Osteocyte (in vitro differentiated cells): ENCODE measurements at regions not wholly inside any gene's neighbourhood (a gene's known extent, or its start where the extent isn't known, plus 50 kb on each side); places are given as distances from the start of the nearest gene placed in this dataset.

Experiments used
- DNase-seq: peaks from one replicate; pipeline ENCODE4 v3.0.0; 2021; ENCODE audit warnings: mixed read lengths; ENCODE audit not compliant: unreplicated experiment; ENCODE audit errors: extremely low spot score
- H3K27ac Mint-ChIP-seq: one replicate; pipeline ENCODE4 v1.8.0; 2021; ENCODE audit warnings: mild to moderate bottlenecking, mixed read lengths; ENCODE audit not compliant: unreplicated experiment
- H3K27me3 Mint-ChIP-seq: one replicate; pipeline ENCODE4 v1.8.0; 2021; ENCODE audit warnings: mixed read lengths; ENCODE audit not compliant: unreplicated experiment
- H3K36me3 Mint-ChIP-seq: one replicate; pipeline ENCODE4 v1.8.0; 2021; ENCODE audit warnings: mixed read lengths; ENCODE audit not compliant: unreplicated experiment
- H3K4me1 Mint-ChIP-seq: one replicate; pipeline ENCODE4 v1.8.0; 2021; ENCODE audit warnings: mixed read lengths; ENCODE audit not compliant: unreplicated experiment
- H3K4me3 Mint-ChIP-seq: one replicate; pipeline ENCODE4 v1.8.0; 2021; ENCODE audit warnings: mild to moderate bottlenecking, moderate library complexity, mixed read lengths; ENCODE audit not compliant: unreplicated experiment
- H3K9me3 Mint-ChIP-seq: one replicate; pipeline ENCODE4 v1.8.0; 2021; ENCODE audit warnings: mixed read lengths; ENCODE audit not compliant: unreplicated experiment
- CTCF ChIP-seq: fragments of 200-600 bp; sonication (generic); IDR thresholded peaks from 2 replicates; pipeline ENCODE4 v1.5.0; 2021; ENCODE audit warnings: antibody characterized with exemption, mild to moderate bottlenecking, moderate library complexity

DNA sequence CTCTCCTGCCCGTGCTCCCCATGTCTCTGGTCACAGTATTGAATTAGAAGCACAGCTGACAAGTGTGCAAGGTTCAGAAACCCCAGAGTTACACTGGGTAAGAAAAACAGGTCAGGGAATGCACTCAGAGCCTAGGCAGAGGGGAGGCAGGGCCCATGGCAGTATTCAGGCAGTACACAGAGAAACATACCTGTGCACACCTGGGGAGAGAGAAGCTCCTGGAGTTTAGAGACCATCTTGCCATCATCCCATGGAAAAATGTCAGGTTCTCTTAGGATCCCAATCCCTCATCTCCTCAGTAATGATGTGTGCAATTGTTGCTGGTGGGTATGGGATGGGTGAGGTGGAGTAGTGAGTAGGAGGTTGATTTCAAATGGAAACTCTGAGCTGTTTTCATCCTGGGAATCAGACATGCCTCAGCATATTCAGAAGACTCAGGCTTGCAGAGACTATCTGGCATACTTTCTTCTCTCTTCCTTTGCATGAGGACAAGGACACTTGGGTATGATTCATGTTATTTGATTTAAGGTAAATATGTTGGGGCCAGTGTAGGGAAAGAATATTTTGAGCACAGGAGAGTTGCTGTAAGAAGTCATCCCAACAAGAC, 228.5 kb downstream of the ESM1 start:
- DNase-seq: no peak
- H3K36me3 Mint-ChIP-seq: no peaks in the 10 kb centered on the region
- H3K9me3 Mint-ChIP-seq: no peaks in the 10 kb centered on the region
- no peak overlapping the region for H3K27ac Mint-ChIP-seq
- no peaks in the 10 kb centered on the region for H3K27me3 Mint-ChIP-seq
- H3K4me1 Mint-ChIP-seq: peaks cover 39% of the 10 kb centered on the region
- no peak for TF ChIP-seq CTCF
- no peak overlapping the region for H3K4me3 Mint-ChIP-seq

GRCh38 chr5:54756301-54756700, 229.1 kb downstream of the ESM1 start:
- DNase-seq: no peak
- Mint-ChIP-seq H3K9me3 (no peaks in the 10 kb centered on the region), H3K27me3 (no peaks in the 10 kb centered on the region), H3K4me3 (no peak overlapping the region), H3K4me1 (peaks cover 35% of the 10 kb centered on the region), H3K36me3 (no peaks in the 10 kb centered on the region), H3K27ac (no peak overlapping the region)
- TF ChIP-seq CTCF: no peak

DNA sequence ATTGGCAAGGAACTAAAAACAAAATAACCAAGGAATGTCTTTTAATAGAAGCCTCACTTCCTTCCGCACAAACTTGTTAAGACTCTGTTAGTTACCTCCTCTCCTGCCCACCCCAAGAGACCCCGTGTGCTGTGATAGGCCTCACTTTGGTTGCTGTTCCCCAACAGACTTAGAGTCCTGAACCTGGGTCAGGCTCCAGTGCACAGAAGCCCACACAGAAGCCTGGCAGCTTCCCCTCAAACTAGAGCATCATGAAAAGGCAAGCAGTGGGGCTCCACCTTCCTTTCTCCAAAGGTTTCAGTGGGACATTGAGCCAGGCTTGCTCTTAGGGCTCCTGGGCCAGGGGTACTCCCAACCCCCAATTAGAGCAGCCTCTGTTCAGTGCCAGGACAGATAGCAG, 230.5 kb downstream of the ESM1 start:
- no peak for DNase-seq
- no peak for TF ChIP-seq CTCF
- Mint-ChIP-seq H3K27me3 (no peaks in the 10 kb centered on the region), H3K27ac (no peak overlapping the region), H3K4me1 (peaks cover 22% of the 10 kb centered on the region), H3K4me3 (no peak overlapping the region), H3K9me3 (no peaks in the 10 kb centered on the region), H3K36me3 (no peaks in the 10 kb centered on the region)

GRCh38 chr5:54754420-54754819, 231.0 kb downstream of the ESM1 start:
- Mint-ChIP-seq H3K27ac (no peak overlapping the region), H3K4me1 (peaks cover 19% of the 10 kb centered on the region), H3K36me3 (no peaks in the 10 kb centered on the region), H3K27me3 (no peaks in the 10 kb centered on the region), H3K4me3 (no peak overlapping the region), H3K9me3 (no peaks in the 10 kb centered on the region)
- DNase-seq: no peak
- no peak for TF ChIP-seq CTCF

- H3K27ac Mint-ChIP-seq: no peak overlapping the region
- H3K4me3 Mint-ChIP-seq: no peak overlapping the region
- peaks cover 19% of the 10 kb centered on the region for H3K4me1 Mint-ChIP-seq
- H3K27me3 Mint-ChIP-seq: no peaks in the 10 kb centered on the region
- TF ChIP-seq CTCF: no peak
- H3K9me3 Mint-ChIP-seq: no peaks in the 10 kb centered on the region
- no peaks in the 10 kb centered on the region for H3K36me3 Mint-ChIP-seq
- no peak for DNase-seq
These were observed 231.6 kb downstream of the ESM1 start for GRCh38 chr5:54753753-54754152.
